ENCODE measurements at regions not wholly inside any gene's neighbourhood (a gene's known extent, or its start where the extent isn't known, plus 50 kb on each side); places are given as distances from the start of the nearest gene placed in this dataset.
"Not testable (repeated sequence)": the region's sequence is repeated elsewhere in the genome, so short reads cannot be mapped to it uniquely, and the experiment has no call there.

- CTCF ChIA-PET, POLR2A ChIA-PET: not testable (repeated sequence)
- peak; percentile 22 for DNase-seq (ENCODE audit: extremely low spot score)
- TF ChIP-seq CTCF (IDR thresholded peaks at IDR 0.05; ENCODE audit: control extremely low read depth, extremely low read depth, low read depth, missing control alignments): peak; percentile 47
Observed at GRCh38 chr21:13980115-13980662, 230.6 kb downstream of the LIPI start.

- CTCF ChIA-PET, POLR2A ChIA-PET: not testable (repeated sequence)
- DNase-seq (ENCODE audit: extremely low spot score): peak; percentile 7
Observed at GRCh38 chr21:13979608-13980007, 231.1 kb downstream of the LIPI start.

GRCh38 chr21:13974582-13974981 is 236.2 kb downstream of the LIPI start:
- DNase-seq (ENCODE audit: extremely low spot score); CTCF ChIA-PET; POLR2A ChIA-PET: not testable (repeated sequence)

GRCh38 chr21:13969853-13970252 is 240.9 kb downstream of the LIPI start:
- CTCF ChIA-PET; POLR2A ChIA-PET; DNase-seq (ENCODE audit: extremely low spot score): not testable (repeated sequence)

- POLR2A ChIA-PET; DNase-seq (ENCODE audit: extremely low spot score); CTCF ChIA-PET: not testable (repeated sequence)
Observed at GRCh38 chr21:13969002-13969401, 241.8 kb downstream of the LIPI start.

GRCh38 chr21:13963259-13963658 is 247.5 kb downstream of the LIPI start:
- DNase-seq (ENCODE audit: extremely low spot score); CTCF ChIA-PET; POLR2A ChIA-PET: not testable (repeated sequence)

GRCh38 chr21:13937236-13937635 is 273.5 kb downstream of the LIPI start:
- ChIA-PET CTCF (no interaction called here), POLR2A (no interaction called here)
- peak; percentile 1 for DNase-seq (ENCODE audit: extremely low spot score)
- no peak for TF ChIP-seq CTCF (IDR thresholded peaks at IDR 0.05; ENCODE audit: control extremely low read depth, extremely low read depth, low read depth, missing control alignments)

- CTCF ChIA-PET; DNase-seq (ENCODE audit: extremely low spot score): not testable (repeated sequence)
Observed at GRCh38 chr21:13936033-13936937, 274.5 kb downstream of the LIPI start.

GRCh38 chr21:13935396-13936032 is 275.2 kb downstream of the LIPI start:
- DNase-seq (ENCODE audit: extremely low spot score); POLR2A ChIA-PET; CTCF ChIA-PET: not testable (repeated sequence)

More at GRCh38 chr21:13936033-13936937, 274.5 kb downstream of the LIPI start:
- POLR2A ChIA-PET: not testable (repeated sequence)

GRCh38 chr21:13934887-13935342 is 275.8 kb downstream of the LIPI start:
- DNase-seq (ENCODE audit: extremely low spot score); CTCF ChIA-PET; POLR2A ChIA-PET: not testable (repeated sequence)

- DNase-seq (ENCODE audit: extremely low spot score); POLR2A ChIA-PET; CTCF ChIA-PET: not testable (repeated sequence)
Observed at GRCh38 chr21:13923175-13923574, 287.6 kb downstream of the LIPI start.

GRCh38 chr21:13921455-13921854 is 289.3 kb downstream of the LIPI start:
- POLR2A ChIA-PET; DNase-seq (ENCODE audit: extremely low spot score); CTCF ChIA-PET: not testable (repeated sequence)

- POLR2A ChIA-PET; DNase-seq (ENCODE audit: extremely low spot score); CTCF ChIA-PET: not testable (repeated sequence)
Observed at GRCh38 chr21:13907385-13907784, 297.8 kb downstream of the POTED start.

GRCh38 chr21:13896596-13897247 is 287.1 kb downstream of the POTED start:
- DNase-seq (ENCODE audit: extremely low spot score); CTCF ChIA-PET; POLR2A ChIA-PET: not testable (repeated sequence)

GRCh38 chr21:13893617-13894016 is 284.0 kb downstream of the POTED start:
- DNase-seq (ENCODE audit: extremely low spot score); POLR2A ChIA-PET; CTCF ChIA-PET: not testable (repeated sequence)

- DNase-seq (ENCODE audit: extremely low spot score); POLR2A ChIA-PET; CTCF ChIA-PET: not testable (repeated sequence)
Observed at GRCh38 chr21:13893025-13893424, 283.4 kb downstream of the POTED start.

Measured in GM10248 (cell line).